ENCODE measurements at regions not wholly inside any gene's neighbourhood (a gene's known extent, or its start where the extent isn't known, plus 50 kb on each side); places are given as distances from the start of the nearest gene placed in this dataset.

DNA sequence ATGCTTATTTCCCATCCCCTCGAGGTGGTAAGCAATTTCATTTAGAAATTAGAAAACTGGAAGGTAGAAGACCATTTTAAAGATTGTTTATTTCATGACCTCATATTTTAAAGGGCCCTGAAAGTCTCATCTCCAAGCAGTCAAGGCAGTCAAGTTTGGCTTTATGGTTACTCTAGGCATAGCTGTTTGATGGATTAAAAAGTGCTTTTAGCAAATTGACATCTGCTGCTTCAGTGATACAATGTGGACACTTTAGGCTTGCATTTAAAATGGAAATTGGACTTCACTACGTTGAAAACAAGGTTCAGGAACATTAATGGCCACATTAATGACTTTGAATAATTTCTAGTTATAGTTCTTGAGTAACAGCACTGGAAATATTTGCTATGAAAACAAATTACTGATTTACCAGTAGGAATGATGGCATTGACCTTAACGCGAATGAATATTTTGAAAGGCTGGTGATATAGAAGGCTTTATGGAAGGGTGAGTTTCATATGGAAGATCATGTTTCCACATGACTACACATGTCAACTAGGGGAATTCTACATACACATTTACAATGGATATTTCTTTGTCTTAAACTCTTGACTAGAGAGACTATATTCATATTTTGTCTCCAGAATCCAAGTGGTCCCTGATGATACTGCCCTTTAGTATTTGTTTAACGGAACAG is 873.5 kb downstream of the JRKL start:
- no peak for TF ChIP-seq CTCF (IDR thresholded peaks at IDR 0.05)
- TF ChIP-seq NR3C1 (IDR thresholded peaks at IDR 0.05), result no peak
- TF ChIP-seq CEBPB (IDR thresholded peaks at IDR 0.05), result no peak
- TF ChIP-seq JUN (IDR thresholded peaks at IDR 0.05), result no peak
- TF ChIP-seq ZFP36 (IDR thresholded peaks at IDR 0.05; ENCODE audit: borderline replicate concordance, partially characterized antibody), result no peak
- no peak for TF ChIP-seq ZC3H11A (IDR thresholded peaks at IDR 0.05)
- no peak for TF ChIP-seq TP53 (CRISPR knock-in tag; IDR thresholded peaks at IDR 0.05)
- no peak for TF ChIP-seq SMC3 (IDR thresholded peaks at IDR 0.05)
- no peak for TF ChIP-seq REST (IDR thresholded peaks at IDR 0.05)
- TF ChIP-seq PHF8 (IDR thresholded peaks at IDR 0.05; ENCODE audit: borderline replicate concordance, low read depth), result no peak
- no peak for TF ChIP-seq HOXA7 (CRISPR knock-in tag; IDR thresholded peaks at IDR 0.05)
- TF ChIP-seq, protein P1, sequence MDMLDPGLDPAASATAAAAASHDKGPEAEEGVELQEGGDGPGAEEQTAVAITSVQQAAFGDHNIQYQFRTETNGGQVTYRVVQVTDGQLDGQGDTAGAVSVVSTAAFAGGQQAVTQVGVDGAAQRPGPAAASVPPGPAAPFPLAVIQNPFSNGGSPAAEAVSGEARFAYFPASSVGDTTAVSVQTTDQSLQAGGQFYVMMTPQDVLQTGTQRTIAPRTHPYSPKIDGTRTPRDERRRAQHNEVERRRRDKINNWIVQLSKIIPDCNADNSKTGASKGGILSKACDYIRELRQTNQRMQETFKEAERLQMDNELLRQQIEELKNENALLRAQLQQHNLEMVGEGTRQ (IDR thresholded peaks at IDR 0.05), result no peak

All from A549 (cell line).